GM23248 (cell line): ENCODE measurements at regions not wholly inside any gene's neighbourhood (a gene's known extent, or its start where the extent isn't known, plus 50 kb on each side); places are given as distances from the start of the nearest gene placed in this dataset.

ENCODE experiments used
- DNase-seq: peaks from one replicate; pipeline ENCODE4 v3.0.0-alpha.2; 2015
- H2AFZ ChIP-seq: fragments of 200-600 bp; sonication (generic); 2 replicates; pipeline ENCODE4 v1.6.1; 2016; ENCODE audit warnings: antibody characterized with exemption
- H3F3A ChIP-seq: fragments of 200-600 bp; sonication (generic); 2 replicates; pipeline ENCODE4 v1.6.1; 2016; ENCODE audit warnings: mild to moderate bottlenecking, antibody characterized with exemption, mixed run types; ENCODE audit not compliant: insufficient read depth
- H3K27ac ChIP-seq: fragments of 200-600 bp; sonication (generic); 2 replicates; pipeline ENCODE4 v1.5.1; 2016; ENCODE audit warnings: mild to moderate bottlenecking
- H3K27me3 ChIP-seq: fragments of 200-600 bp; sonication (generic); replicated peaks from 2 replicates; pipeline ENCODE4 v1.6.1; 2016; ENCODE audit warnings: mild to moderate bottlenecking; ENCODE audit not compliant: insufficient read depth
- H3K36me3 ChIP-seq: fragments of 200-600 bp; sonication (generic); 2 replicates; pipeline ENCODE4 v1.6.1; 2016; ENCODE audit warnings: low read depth, mild to moderate bottlenecking
- H3K4me1 ChIP-seq: fragments of 200-600 bp; sonication (generic); 2 replicates; pipeline ENCODE4 v1.6.1; 2016; ENCODE audit warnings: mild to moderate bottlenecking; ENCODE audit not compliant: insufficient read depth
- H3K4me2 ChIP-seq: fragments of 200-600 bp; sonication (generic); one replicate; pipeline ENCODE4 v1.6.1; 2016; ENCODE audit warnings: mild to moderate bottlenecking; ENCODE audit not compliant: unreplicated experiment
- H3K4me3 ChIP-seq: fragments of 200-600 bp; sonication (generic); 2 replicates; pipeline ENCODE4 v1.5.1; 2016; ENCODE audit warnings: mild to moderate bottlenecking
- H3K79me2 ChIP-seq: fragments of 200-600 bp; sonication (generic); 2 replicates; pipeline ENCODE4 v1.6.1; 2016; ENCODE audit warnings: mild to moderate bottlenecking; ENCODE audit not compliant: insufficient read depth
- H3K9ac ChIP-seq: fragments of 200-600 bp; sonication (generic); 2 replicates; pipeline ENCODE4 v1.6.1; 2016; ENCODE audit warnings: mild to moderate bottlenecking
- H3K9me2 ChIP-seq: fragments of 200-600 bp; sonication (generic); 2 replicates; pipeline ENCODE4 v1.6.1; 2016; ENCODE audit warnings: mixed run types, mild to moderate bottlenecking, moderate library complexity; ENCODE audit not compliant: insufficient read depth
- H3K9me3 ChIP-seq: fragments of 200-600 bp; sonication (generic); one replicate; pipeline ENCODE4 v1.6.1; 2017; ENCODE audit warnings: low read depth
- H4K20me1 ChIP-seq: fragments of 200-600 bp; sonication (generic); 2 replicates; pipeline ENCODE4 v1.6.0; 2016; ENCODE audit not compliant: insufficient read depth
- EZH2 ChIP-seq: fragments of 200-600 bp; sonication (generic); IDR thresholded peaks from 2 replicates; pipeline ENCODE4 v1.6.1; 2018; ENCODE audit warnings: antibody characterized with exemption, mild to moderate bottlenecking; ENCODE audit not compliant: insufficient read depth, poor library complexity, severe bottlenecking
- EZH2phosphoT487 ChIP-seq: fragments of 200-600 bp; sonication (generic); IDR thresholded peaks from 2 replicates; pipeline ENCODE4 v1.6.1; 2018; ENCODE audit warnings: antibody characterized with exemption, moderate library complexity, mild to moderate bottlenecking, low read depth; ENCODE audit not compliant: insufficient read depth
- WGBS, 2 experiments: methylation state at CpG; one replicate each; pipeline ENCODE4 v1.1.6; 2015 to 2017; ENCODE audit warnings: low lambda C conversion rate in 2 of 2, low coverage in 1 of 2; ENCODE audit errors: missing lambda C conversion rate in 2 of 2; 5-methylcytosine and 5-hydroxymethylcytosine counted together
- in situ Hi-C: fragments of 300-500 bp; cut with MboI; formaldehyde crosslinking; loops from 2 replicates; pipeline ENCODE4 v1.15.0; 2020

DNA sequence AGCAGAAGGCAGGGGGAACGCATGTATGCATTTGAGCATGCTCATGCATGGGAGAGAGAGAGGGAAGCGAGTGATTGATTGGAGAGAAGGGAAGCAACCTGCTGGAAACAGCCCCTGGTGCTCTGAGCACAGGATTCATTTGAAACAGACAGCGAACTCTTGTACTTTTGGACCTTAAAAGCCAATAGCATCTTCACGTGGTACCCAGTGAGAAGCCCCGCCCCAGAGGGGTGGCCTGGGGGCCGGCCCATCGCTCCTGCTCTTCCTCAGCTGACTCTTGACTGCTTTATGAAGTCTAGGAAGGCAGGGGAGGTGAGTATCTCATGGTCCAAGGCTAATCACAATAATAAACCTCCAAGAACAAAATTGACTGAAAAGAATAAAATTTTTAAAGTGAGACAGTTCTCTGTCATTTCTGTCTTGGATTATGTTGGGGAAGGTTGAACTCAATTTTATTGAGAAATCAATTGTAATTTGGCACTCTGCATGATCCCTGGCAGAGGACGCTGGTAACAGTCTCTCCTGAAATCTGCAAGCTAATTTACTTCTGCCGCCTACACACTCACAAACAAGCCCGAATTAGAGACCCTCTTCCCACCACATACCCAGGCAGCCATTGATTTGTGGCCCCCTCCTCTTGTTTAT is 168.2 kb upstream of the PPARGC1A start:
- Histone ChIP-seq H2AFZ (no peak overlapping the region), H3K9me2 (no peaks in the 10 kb centered on the region), H3K27ac (no peak overlapping the region)

DNA sequence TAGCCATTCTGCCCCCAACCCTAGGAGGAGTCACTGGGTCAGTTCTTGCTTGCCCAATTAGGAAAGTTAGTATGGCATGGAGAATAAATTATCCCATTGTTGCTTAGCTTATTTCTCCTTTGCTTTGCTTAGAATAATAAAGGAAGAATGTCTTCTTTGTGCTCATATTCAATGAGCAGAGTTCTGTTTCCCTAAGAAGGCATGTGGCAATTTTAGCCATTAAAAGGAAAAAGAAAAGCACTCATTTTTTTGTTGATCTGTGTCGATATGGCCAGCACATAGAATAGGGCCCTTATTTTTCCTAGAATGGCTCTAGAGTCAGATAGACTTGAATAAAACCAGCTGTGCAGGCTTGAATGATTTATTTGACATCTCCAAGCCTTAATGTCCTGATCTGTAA is 166.4 kb upstream of the PPARGC1A start:
- Histone ChIP-seq H3F3A (no peaks in the 10 kb centered on the region), H3K4me2 (no peak overlapping the region), H3K4me3 (no peak overlapping the region), H3K9ac (no peak overlapping the region), H2AFZ (no peak overlapping the region), H3K79me2 (no peaks in the 10 kb centered on the region), H3K4me1 (no peaks in the 10 kb centered on the region), H3K27ac (no peak overlapping the region), H4K20me1 (no peaks in the 10 kb centered on the region), H3K9me3 (no peaks in the 10 kb centered on the region), H3K9me2 (no peaks in the 10 kb centered on the region), H3K36me3 (no peaks in the 10 kb centered on the region), H3K27me3 (no peaks in the 10 kb centered on the region)
- no peak for DNase-seq
- 88 to 89% methylated on average over 1 of the region's 1 CpG for WGBS, 2 experiments
- in situ Hi-C loops, result no loop called here
- no peak for TF ChIP-seq EZH2
- no peak for TF ChIP-seq EZH2phosphoT487

More for the DNA sequence above, 168.2 kb upstream of the PPARGC1A start:
- Histone ChIP-seq H3K79me2 (no peaks in the 10 kb centered on the region), H3K9me3 (no peaks in the 10 kb centered on the region), H3K4me2 (no peak overlapping the region), H3K4me3 (no peak overlapping the region), H3K36me3 (no peaks in the 10 kb centered on the region), H3K27me3 (no peaks in the 10 kb centered on the region), H3K9ac (no peak overlapping the region), H3K4me1 (no peaks in the 10 kb centered on the region), H4K20me1 (no peaks in the 10 kb centered on the region), H3F3A (no peaks in the 10 kb centered on the region)
- in situ Hi-C loops, result no loop called here
- DNase-seq, result no peak
- TF ChIP-seq EZH2phosphoT487, result no peak
- no peak for TF ChIP-seq EZH2
- WGBS, 2 experiments, result 46 to 57% methylated on average over 10 of the region's 10 CpGs

DNA sequence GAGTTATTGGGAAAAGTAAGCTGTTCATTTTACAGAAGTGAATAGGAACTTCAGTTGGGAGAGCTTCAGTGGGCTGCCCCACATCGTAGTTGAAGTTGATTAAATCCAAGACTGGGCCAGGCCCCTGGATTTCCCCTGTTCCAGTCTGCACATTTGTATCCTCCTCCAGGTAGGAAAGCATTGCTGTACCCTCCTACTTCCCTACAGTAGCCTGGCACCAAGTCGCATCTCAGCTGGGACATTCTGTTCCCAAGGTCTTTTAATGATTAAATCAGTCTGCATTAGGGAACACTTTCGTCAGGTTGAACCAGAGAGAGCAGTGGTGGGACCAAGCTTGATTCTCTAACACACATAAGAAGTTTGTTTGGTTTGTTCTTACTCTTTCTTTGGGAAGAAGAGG is 165.8 kb upstream of the PPARGC1A start:
- Histone ChIP-seq H3K9me2 (no peaks in the 10 kb centered on the region), H3K79me2 (no peaks in the 10 kb centered on the region), H3K36me3 (no peaks in the 10 kb centered on the region), H3K27me3 (no peaks in the 10 kb centered on the region), H3K9me3 (no peaks in the 10 kb centered on the region), H4K20me1 (no peaks in the 10 kb centered on the region), H3K9ac (no peak overlapping the region), H3K4me2 (no peak overlapping the region), H3F3A (no peaks in the 10 kb centered on the region), H3K27ac (no peak overlapping the region), H3K4me1 (no peaks in the 10 kb centered on the region), H3K4me3 (no peak overlapping the region), H2AFZ (no peak overlapping the region)
- WGBS, 2 experiments, result 59% methylated on average over 3 of the region's 3 CpGs
- TF ChIP-seq EZH2phosphoT487 (no peak), EZH2 (no peak)
- in situ Hi-C loops, result no loop called here
- DNase-seq, result no peak

DNA sequence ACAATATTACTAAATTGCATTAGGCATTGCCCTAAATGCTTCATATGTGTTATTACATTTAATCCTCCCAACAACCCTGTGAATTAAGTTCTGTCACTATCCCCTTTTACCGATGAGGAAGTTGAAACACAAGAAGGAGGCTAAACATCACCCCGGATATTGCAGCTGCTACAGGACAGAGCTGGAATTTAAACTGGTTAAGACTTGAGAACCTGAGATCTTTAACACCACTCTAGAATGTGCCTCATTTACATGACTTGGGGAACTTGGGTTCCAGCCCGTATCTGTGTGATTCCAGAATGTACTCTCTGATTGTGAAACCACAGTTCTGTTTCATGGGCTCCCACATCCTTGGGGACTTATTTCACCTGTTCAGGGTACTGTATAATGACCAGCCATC is 165.1 kb upstream of the PPARGC1A start:
- H3F3A ChIP-seq, result no peaks in the 10 kb centered on the region
- no peak overlapping the region for H3K4me3 ChIP-seq
- H3K9me2 ChIP-seq, result no peaks in the 10 kb centered on the region
- no peaks in the 10 kb centered on the region for H4K20me1 ChIP-seq
- H3K4me1 ChIP-seq, result no peaks in the 10 kb centered on the region
- no peaks in the 10 kb centered on the region for H3K27me3 ChIP-seq
- no peak overlapping the region for H3K4me2 ChIP-seq
- in situ Hi-C loops, result no loop called here
- TF ChIP-seq EZH2phosphoT487 (no peak), EZH2 (no peak)
- no peak overlapping the region for H3K9ac ChIP-seq
- no peaks in the 10 kb centered on the region for H3K9me3 ChIP-seq
- no peak overlapping the region for H2AFZ ChIP-seq
- H3K79me2 ChIP-seq, result no peaks in the 10 kb centered on the region
- H3K36me3 ChIP-seq, result no peaks in the 10 kb centered on the region
- DNase-seq, result no peak
- H3K27ac ChIP-seq, result no peak overlapping the region
- 73 to 76% methylated on average over 3 of the region's 3 CpGs for WGBS, 2 experiments

DNA sequence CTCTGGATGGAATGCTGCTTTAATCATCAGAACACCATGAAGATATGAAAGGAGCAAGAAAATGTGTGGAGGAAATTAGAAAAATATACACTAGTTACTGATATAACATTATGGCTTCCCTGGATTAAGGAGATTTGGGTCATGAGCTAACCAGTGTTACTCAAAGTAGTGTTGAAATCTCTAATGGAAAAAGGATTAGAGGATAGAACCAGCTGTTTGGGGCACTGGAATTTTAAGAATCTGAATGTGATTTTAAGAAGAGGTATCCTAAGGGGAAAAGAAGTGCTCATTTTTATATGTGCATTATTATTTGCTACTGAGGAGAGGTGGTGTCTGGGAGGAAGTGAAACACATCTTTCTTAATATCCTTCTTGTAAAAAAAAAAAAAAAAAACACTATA is 164.1 kb upstream of the PPARGC1A start:
- no peak overlapping the region for H3K27ac ChIP-seq

More for the DNA sequence above, 164.1 kb upstream of the PPARGC1A start:
- Histone ChIP-seq H2AFZ (no peak overlapping the region), H3K9me2 (no peaks in the 10 kb centered on the region), H4K20me1 (no peaks in the 10 kb centered on the region), H3K36me3 (no peaks in the 10 kb centered on the region), H3K27me3 (no peaks in the 10 kb centered on the region), H3K9me3 (no peaks in the 10 kb centered on the region), H3K79me2 (no peaks in the 10 kb centered on the region), H3K4me3 (no peak overlapping the region), H3K9ac (no peak overlapping the region), H3K4me1 (no peaks in the 10 kb centered on the region), H3F3A (no peaks in the 10 kb centered on the region), H3K4me2 (no peak overlapping the region)
- in situ Hi-C loops, result no loop called here
- TF ChIP-seq EZH2phosphoT487 (no peak), EZH2 (no peak)
- peak; percentile 12 for DNase-seq
